PC-3 (cell line): ENCODE measurements at regions not wholly inside any gene's neighbourhood (a gene's known extent, or its start where the extent isn't known, plus 50 kb on each side); places are given as distances from the start of the nearest gene placed in this dataset.

Experiments used
- EZH2phosphoT487 ChIP-seq: fragments of 300-600 bp; sonication (generic); IDR thresholded peaks from 2 replicates; pipeline ENCODE4 v1.6.1; 2018; ENCODE audit warnings: mild to moderate bottlenecking, antibody characterized with exemption, low read length, borderline replicate concordance
- TF ChIP-seq, protein P1 (sequence below): fragments of 300-600 bp; sonication (generic); conservative IDR thresholded peaks from 2 replicates; pipeline ENCODE4 v1.5.1; 2017; ENCODE audit warnings: antibody characterized with exemption, low read depth, mild to moderate bottlenecking, low read length

DNA sequence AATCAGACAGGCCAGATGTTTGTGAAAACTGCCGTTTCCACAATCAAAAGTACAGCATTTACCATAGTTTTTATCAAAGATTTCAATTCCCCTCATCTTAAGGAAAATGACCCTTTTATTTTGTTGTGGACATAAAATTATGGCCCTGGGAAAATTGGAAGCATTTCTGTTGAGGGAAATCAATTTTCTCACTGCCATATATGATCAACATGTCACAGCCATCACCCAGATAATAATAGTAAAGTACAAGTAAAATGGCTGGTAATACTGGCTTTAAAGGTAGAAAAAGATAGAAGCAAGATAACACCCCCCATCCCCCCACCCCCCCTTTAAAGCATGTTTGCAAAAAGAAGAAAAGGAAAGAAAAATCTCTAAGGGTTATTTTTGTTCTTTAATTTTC is 311.7 kb downstream of the WDR72 start:
- TF ChIP-seq, protein P1, sequence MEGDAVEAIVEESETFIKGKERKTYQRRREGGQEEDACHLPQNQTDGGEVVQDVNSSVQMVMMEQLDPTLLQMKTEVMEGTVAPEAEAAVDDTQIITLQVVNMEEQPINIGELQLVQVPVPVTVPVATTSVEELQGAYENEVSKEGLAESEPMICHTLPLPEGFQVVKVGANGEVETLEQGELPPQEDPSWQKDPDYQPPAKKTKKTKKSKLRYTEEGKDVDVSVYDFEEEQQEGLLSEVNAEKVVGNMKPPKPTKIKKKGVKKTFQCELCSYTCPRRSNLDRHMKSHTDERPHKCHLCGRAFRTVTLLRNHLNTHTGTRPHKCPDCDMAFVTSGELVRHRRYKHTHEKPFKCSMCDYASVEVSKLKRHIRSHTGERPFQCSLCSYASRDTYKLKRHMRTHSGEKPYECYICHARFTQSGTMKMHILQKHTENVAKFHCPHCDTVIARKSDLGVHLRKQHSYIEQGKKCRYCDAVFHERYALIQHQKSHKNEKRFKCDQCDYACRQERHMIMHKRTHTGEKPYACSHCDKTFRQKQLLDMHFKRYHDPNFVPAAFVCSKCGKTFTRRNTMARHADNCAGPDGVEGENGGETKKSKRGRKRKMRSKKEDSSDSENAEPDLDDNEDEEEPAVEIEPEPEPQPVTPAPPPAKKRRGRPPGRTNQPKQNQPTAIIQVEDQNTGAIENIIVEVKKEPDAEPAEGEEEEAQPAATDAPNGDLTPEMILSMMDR = no peak
- TF ChIP-seq EZH2phosphoT487 = no peak
